ENCODE measurements at regions not wholly inside any gene's neighbourhood (a gene's known extent, or its start where the extent isn't known, plus 50 kb on each side); places are given as distances from the start of the nearest gene placed in this dataset.
"Not testable (repeated sequence)": the region's sequence is repeated elsewhere in the genome, so short reads cannot be mapped to it uniquely, and the experiment has no call there.

- no peak for DNase-seq
Observed at GRCh38 chr18:5015213-5015612, 181.8 kb downstream of the AKAIN1 start.

DNA sequence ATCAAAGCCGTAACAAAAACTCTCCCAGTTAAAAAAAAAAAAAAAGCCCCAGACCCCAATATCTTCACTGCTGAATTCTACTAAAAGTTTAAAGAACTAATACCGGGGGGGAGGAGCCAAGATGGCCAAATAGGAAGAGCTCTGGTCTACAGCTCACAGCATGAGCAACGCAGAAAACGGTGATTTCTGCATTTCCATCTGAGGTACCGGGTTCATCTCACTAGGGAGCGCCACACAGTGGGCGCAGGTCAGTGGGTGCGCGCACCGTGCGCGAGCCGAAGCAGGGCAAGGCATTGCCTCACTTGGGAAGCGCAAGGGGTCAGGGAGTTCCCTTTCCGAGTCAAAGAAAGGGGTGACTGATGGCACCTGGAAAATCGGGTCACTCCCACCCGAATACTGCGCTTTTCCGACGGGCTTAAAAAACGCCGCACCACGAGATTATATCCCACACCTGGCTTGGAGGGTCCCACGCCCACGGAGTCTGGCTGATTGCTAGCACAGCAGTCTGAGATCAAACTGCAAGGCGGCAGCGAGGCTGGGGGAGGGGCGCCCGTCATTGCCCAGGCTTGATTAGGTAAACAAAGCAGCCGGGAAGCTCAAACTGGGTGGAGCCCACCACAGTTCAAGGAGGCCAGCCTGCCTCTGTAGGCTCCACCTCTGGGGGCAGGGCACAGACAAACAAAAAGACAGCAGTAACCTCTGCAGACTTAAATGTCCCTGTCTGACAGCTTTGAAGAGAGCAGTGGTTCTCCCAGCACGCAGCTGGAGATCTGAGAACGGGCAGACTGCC, 192.8 kb downstream of the AKAIN1 start:
- DNase-seq, result not testable (repeated sequence)

- DNase-seq, result no peak
Observed at GRCh38 chr18:4994710-4995109, 202.3 kb downstream of the AKAIN1 start.

DNA sequence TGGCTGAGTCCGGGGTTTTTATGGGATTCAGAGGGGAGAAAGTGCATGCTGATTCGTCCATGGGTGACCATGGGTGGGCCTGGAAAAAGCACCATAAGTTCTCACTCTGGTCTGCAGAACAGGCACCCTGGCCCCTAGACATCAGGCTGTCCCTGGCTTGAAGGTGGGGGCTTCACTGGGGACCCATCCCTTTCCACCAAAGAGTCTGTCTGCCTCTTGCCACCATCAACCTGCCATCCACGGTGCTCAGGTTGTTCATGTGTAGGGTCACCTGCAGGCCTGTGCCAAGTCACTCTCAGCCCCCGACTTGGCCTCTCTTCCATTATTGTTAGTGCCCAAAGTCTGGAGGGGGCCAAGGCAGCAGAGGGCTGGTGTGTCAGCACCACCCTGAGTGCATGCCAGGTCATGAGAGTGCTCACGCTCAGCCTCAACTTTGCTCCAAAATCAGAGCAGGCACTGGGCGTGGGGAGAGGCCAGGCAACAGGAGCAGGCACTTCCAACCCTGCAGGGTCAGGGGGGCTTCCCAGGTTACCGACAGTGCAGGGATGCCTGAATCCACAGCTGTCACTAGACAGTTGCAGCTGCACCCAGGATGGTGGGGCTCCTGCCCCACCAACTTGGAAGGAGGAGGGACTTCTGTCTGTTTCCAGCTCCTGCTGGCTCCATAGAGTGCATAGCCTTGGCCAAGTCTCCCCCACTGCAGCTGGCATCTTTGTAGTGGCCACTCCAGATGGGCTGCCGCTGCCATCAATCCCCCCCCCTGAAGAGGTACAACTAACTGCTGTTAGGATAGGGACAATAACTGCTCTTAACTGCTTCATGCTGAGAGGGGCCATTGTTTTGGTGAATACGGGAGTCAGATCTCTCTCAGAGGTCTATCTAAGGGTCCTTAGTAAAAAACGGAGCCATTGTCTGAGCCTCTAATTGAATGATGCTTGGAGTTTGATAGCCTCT, 209.3 kb downstream of the AKAIN1 start:
- no peak for DNase-seq

- no peak for DNase-seq
Observed at GRCh38 chr18:4986677-4987076, 210.4 kb downstream of the AKAIN1 start.

GRCh38 chr18:4986066-4986465, 211.0 kb downstream of the AKAIN1 start:
- no peak for DNase-seq

DNA sequence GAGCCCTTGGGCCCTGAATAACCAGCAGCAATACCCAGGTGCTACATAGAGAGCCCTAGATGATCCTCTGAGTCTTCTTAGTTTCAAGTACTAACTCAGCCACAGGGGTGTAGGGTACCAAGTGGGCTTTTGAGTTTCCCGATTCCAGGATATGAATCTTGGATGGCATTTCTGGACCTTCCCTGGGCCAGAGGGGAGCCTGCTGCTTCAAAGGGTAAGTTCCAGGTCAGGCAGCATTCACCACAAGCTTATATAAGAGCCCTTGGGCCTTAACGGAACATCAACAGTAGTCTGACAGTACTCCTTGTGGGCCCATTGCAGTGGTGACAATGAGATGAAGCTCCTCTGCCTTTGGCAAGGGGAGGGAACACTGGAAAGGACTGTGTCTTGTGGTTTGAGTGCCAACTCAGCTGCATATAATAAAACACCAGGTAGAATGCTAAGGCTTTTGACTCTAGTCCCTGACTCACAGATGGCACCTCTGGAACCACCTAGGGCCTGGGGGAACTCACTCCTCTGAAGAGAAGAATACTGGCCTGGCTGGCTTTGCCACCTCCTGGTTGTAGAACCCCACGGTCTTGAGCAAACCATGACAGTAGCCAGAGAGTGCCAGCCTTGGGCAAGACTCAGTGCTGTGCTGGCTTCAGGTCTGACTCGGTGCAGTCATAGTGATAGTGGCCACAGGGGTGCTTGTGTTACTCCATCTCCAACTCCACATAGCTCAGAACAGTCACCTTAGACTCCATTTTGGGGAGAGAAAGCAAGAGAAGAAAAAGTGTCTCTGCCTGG, 235.7 kb downstream of the AKAIN1 start:
- DNase-seq, result no peak

DNA sequence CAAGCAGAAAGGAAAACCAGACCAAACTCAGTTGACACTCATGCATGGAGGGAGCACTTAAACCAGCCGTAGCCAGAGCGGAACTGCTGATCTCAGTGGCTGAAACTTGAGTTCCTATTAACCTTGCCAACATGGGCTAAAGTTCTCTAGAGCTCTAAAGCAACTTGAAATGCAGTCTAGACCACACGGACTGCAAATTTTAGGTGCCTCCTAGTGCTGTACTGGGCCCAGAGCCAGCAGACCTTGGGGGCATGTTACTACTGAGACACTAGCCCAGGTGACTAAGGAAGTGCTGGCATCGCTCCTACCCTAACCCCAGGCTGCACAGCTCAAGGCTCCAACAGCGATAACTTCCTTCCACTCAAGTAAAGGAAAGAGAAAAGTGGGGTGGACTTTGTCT, 236.5 kb downstream of the AKAIN1 start:
- no peak for DNase-seq

DNA sequence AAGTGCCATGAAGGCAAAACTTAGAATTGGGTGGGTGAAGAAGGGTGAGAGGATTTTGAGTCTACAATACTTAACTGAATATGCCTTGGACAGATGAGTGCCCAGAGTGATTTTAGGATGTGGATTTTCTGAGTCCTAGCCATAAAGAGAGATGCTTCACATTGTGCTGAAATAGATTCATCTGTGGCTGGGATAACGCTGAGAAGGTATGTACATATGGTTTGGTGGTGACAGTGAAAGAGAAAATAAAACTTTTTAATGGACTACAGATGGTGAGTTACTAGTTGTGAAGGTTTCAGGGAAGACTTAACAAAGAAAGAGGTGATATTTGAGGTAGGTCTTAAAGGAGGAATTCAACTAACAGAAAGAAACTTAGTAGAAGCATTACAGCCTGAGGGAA, 265.8 kb downstream of the AKAIN1 start:
- DNase-seq, result no peak

- DNase-seq, result no peak
Observed at GRCh38 chr18:4921548-4921947, 275.5 kb downstream of the AKAIN1 start.

GRCh38 chr18:4917509-4917908, 279.5 kb downstream of the AKAIN1 start:
- not testable (repeated sequence) for DNase-seq

GRCh38 chr18:4908328-4908727, 288.7 kb downstream of the AKAIN1 start:
- DNase-seq, result no peak

DNA sequence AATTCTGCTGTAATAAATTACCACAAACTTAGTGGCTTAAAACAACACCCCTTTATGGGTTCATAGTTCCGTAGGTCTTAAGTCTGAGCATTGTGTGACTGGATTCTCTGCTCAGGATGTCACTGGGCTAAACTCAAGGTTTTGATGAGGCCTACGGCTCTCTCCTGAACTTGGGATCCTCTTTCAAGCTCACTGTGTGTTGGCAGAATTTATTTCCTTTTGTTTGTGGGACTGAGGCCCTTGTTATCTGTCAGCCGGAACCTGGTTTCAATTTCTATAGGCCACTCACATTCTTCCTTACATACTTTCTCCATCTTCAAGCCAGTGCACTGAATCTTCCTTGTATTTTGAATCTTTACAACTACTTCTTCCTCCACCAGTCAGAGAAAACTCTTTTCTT, 290.2 kb downstream of the AKAIN1 start:
- DNase-seq, result no peak

GRCh38 chr18:4888251-4889040, 308.6 kb downstream of the AKAIN1 start:
- no peak for DNase-seq

GRCh38 chr18:4878480-4878879, 318.6 kb downstream of the AKAIN1 start:
- DNase-seq, result no peak

GRCh38 chr18:4871197-4871596, 325.9 kb downstream of the AKAIN1 start:
- no peak for DNase-seq

DNA sequence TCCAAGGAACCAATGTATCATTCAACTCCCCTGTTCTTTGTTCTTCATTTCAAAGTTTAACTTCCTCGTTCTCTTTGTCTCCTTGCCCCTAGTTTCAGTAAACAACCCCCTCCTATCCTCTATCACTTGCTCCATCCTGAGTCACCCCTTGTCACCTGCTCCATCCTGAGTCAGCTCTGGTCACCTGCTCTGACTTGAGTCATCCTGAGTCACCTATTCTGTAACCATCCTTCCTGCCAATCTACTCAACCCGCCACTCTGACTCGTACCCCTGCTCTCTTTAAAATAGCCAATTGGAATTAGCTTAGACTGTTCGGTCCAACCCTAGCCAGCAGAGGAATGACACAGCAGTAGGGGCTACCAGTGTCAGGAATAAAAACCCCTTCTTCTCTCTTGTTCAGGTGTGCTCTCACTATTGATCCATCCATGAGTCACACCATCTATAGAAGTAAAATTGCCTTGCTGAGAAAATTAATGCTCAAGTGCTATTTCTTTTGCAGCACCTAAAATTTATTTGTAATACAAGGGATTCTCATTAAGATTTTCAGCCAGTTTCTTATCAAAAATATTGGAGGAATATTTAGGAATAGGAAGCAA, 326.8 kb downstream of the AKAIN1 start:
- DNase-seq, result no peak

DNA sequence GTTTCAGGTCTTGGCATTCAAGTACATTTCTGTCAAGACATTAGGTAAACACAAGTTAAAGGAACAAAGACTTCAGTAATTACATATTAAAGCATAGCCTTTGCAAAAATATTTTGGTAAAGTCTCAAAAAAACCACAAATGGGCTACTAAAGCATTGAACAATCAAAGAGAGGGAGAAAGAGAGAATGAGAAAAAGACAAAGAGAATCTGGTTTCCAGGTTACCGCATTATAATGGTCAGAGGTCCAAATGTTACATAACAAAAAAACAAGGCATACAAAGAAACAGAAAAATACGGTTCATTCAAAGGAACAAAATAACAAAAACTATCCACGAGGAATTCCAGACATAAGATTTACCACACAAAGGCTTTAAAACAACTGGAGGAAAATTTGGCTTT, 327.9 kb downstream of the AKAIN1 start:
- no peak for DNase-seq

DNA sequence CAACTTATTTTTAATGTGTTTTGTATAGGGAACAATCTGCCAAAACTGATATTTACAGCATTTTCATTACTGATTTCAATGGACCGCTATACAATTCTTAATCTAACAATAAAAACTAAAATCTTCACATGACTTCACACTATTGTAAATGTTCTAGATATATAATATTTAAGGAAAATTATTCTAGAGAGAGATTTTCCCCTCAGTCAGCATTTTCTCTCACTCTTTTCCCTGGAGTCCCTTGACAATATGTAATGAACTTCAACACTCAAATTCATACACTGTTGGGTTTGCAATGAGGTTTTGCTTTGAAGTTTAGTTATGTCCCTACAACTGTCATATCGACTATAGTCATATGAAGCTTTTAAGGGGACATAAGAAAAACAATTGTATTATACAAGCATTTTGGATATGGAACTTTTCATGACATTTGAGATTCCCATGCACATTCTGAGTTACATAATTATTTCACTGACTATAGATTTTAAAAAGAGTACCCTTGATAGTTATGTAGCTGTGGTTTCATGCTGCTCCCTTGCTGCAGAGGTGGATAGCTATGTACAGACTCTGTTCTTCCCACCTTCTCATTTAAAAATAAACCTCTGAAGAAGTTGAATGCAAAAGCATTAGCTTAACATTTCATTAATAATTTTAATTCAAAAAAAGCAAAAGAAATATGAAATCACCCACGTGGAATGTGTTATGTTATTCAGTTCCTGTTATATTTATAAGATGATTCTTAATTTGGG, 338.5 kb downstream of the AKAIN1 start:
- no peak for DNase-seq

DNA sequence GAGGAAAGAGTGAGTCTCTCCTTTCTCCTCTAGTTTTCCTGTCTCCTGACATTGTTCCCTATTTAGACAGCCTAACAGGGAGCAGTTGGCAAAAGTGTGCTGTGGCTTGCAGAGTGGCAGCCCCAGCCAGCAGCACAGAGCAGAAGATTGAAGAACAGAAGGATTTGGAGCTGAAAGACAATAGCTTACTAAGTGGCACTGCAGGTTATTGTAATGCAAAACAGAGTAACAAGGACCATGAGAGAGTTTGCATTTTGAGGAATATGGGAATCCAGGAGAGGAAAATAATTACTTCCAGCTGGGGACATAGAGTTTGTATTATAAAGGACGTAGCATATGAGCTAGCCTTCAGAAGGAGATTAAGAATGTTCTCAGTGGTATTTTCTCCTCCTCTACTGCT, 342.4 kb downstream of the AKAIN1 start:
- no peak for DNase-seq

DNA sequence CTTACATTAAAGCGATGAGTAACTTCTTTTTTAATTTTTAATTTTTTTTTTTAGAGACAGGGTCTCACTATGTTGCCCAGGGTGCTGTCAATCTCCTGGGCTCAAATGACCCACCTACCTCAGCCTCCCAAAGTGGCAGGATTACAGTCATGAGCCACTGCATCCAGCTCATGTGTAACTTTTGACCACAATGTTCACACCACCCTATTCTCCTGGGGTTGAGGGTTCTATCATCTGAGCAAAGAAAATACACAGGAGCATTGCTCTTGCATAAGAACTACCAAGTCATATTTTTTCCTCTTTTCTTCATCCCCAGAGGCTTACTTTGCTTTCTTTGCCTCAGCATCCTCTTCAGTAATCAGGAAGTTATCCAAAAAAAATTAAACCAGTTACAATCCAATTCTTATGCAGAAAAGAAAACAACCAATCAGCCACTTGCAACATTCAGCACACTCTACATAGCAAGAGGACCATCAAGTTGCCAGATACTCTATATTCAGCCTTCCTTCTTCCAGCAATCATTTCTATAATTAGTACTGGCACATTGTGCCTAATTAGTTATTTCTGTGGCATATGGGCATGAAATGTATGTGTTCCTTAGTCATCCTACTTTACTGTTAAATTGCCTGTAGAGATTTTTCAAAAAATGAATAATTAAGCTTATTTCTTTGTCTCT, 345.6 kb downstream of the AKAIN1 start:
- no peak for DNase-seq
